ENCODE measurements at regions not wholly inside any gene's neighbourhood (a gene's known extent, or its start where the extent isn't known, plus 50 kb on each side); places are given as distances from the start of the nearest gene placed in this dataset.

DNA sequence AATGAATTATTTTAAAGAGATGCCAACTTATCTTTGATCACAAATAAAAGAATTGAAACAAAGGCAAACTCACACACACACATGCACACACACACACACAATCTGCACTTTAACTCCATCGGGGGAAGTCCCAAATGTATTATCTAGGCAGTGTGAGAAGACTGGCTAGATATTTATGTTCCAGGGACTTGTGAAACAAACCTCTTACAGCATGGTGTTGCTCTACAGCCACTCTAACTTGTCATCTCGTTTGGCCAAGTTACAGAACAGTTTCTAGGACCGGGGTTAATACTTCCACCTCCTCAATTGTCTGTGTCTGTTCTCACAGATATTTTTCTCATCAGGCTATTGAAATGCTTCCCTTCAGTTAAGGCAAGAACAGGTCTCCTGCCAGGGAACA is 855.0 kb downstream of the EPHA7 start:
- H3K27me3 ChIP-seq: no peaks in the 10 kb centered on the region
- H3K27ac ChIP-seq: no peak overlapping the region
- intact Hi-C loops (cut with DNase I): no loop called here
- H3K9me3 ChIP-seq: no peaks in the 10 kb centered on the region
- H3K36me3 ChIP-seq: no peaks in the 10 kb centered on the region
- H3K4me3 ChIP-seq: no peak overlapping the region
- no peaks in the 10 kb centered on the region for H3K4me1 ChIP-seq
- DNase-seq (ENCODE audit: low spot score in 2 of 2): no peak
- TF ChIP-seq, protein P1, sequence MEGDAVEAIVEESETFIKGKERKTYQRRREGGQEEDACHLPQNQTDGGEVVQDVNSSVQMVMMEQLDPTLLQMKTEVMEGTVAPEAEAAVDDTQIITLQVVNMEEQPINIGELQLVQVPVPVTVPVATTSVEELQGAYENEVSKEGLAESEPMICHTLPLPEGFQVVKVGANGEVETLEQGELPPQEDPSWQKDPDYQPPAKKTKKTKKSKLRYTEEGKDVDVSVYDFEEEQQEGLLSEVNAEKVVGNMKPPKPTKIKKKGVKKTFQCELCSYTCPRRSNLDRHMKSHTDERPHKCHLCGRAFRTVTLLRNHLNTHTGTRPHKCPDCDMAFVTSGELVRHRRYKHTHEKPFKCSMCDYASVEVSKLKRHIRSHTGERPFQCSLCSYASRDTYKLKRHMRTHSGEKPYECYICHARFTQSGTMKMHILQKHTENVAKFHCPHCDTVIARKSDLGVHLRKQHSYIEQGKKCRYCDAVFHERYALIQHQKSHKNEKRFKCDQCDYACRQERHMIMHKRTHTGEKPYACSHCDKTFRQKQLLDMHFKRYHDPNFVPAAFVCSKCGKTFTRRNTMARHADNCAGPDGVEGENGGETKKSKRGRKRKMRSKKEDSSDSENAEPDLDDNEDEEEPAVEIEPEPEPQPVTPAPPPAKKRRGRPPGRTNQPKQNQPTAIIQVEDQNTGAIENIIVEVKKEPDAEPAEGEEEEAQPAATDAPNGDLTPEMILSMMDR (IDR thresholded peaks at IDR 0.05): no peak

DNA sequence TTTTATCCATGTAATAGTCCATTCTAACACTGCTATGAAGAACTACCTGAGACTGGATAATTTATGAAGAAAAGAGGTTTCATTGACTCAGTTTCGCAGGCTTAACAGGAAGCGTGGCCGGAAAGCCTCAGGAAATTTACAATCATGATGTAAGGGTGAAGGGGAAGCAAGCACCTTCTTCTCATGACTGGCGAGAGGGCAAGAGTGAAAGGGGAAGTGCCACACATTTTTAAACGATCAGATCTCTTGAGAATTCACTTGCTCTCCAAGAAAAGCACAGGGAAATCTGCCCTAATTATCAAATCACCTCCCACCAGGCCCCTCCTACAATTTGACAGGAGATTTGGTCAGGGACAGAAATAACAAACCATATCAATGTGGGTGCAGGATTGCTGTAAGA is 859.7 kb downstream of the EPHA7 start:
- intact Hi-C loops (cut with DNase I): no loop called here
- Histone ChIP-seq H3K27ac (no peak overlapping the region), H3K4me1 (no peaks in the 10 kb centered on the region), H3K36me3 (no peaks in the 10 kb centered on the region), H3K9me3 (no peaks in the 10 kb centered on the region), H3K27me3 (no peaks in the 10 kb centered on the region), H3K4me3 (no peak overlapping the region)
- TF ChIP-seq, protein P1 (IDR thresholded peaks at IDR 0.05): no peak
- DNase-seq (ENCODE audit: low spot score in 2 of 2): no peak

DNA sequence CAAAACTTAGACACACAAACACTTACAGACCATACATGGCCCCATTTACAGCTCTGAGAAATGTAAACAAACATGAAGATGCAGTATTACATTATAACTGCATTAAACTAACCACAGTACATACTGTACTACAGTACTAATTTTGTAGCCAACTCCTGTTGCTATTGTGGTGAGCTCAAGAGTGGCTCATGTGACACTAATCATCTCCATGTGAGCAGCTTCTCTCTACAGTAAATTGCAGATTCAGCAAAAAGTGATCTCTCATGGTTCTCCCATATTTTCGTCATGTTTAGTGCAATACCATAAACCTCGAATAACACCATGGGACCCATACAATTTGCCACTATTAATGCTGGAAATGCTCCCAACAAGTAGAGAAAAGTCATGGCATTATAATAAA is 860.4 kb downstream of the EPHA7 start:
- Histone ChIP-seq H3K27ac (no peak overlapping the region), H3K9me3 (no peaks in the 10 kb centered on the region), H3K4me3 (no peak overlapping the region), H3K27me3 (no peaks in the 10 kb centered on the region), H3K36me3 (no peaks in the 10 kb centered on the region), H3K4me1 (no peaks in the 10 kb centered on the region)
- intact Hi-C loops (cut with DNase I): no loop called here
- DNase-seq (ENCODE audit: low spot score in 2 of 2): no peak
- TF ChIP-seq, protein P1 (IDR thresholded peaks at IDR 0.05): no peak

DNA sequence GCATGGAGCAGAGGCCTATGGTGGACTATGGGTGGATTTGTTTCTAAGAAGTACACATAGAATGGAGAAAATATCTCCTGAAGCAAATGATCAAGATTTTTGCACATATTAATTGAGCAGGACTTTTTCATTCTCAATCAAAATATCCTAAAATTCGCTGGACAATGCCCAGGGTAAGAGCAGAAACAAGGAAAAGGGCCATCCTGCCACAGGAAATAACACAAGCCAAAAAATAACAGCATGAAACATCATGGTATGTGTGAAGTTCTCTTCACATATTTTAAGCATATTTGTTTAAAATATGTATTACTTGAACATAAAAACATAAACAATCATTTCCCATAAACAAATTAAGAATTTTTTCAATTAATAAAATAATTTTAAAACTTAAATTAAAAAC is 868.9 kb downstream of the EPHA7 start:
- intact Hi-C loops (cut with DNase I): no loop called here
- H3K27ac ChIP-seq: no peak overlapping the region
- no peaks in the 10 kb centered on the region for H3K9me3 ChIP-seq
- H3K4me1 ChIP-seq: no peaks in the 10 kb centered on the region
- no peaks in the 10 kb centered on the region for H3K36me3 ChIP-seq
- DNase-seq (ENCODE audit: low spot score in 2 of 2): no peak
- H3K27me3 ChIP-seq: no peaks in the 10 kb centered on the region
- TF ChIP-seq, protein P1 (IDR thresholded peaks at IDR 0.05): no peak
- no peak overlapping the region for H3K4me3 ChIP-seq

DNA sequence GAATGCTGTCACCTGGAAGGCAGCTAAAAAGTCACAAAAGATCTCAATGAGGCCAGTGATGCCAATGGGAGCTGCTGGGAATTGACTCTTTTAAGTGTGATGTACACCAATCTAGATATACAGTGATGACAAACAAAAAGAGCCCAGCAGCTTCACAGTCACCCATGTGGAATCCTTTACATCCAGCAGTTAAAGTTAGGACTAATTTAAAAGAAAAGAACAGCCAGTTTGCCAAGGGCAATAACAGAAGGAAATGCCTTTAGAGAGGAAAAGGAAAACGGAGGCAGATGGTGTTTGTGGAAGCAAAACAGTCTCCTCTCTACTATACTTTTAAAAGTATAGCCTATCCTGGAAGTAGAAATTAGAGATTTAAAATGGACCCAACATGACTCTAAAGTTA is 873.5 kb downstream of the EPHA7 start:
- Histone ChIP-seq H3K9me3 (no peaks in the 10 kb centered on the region), H3K36me3 (no peaks in the 10 kb centered on the region), H3K4me1 (no peaks in the 10 kb centered on the region), H3K4me3 (no peak overlapping the region), H3K27me3 (no peaks in the 10 kb centered on the region), H3K27ac (no peak overlapping the region)
- TF ChIP-seq, protein P1 (IDR thresholded peaks at IDR 0.05): no peak
- DNase-seq (ENCODE audit: low spot score in 2 of 2): no peak
- intact Hi-C loops (cut with DNase I): no loop called here

DNA sequence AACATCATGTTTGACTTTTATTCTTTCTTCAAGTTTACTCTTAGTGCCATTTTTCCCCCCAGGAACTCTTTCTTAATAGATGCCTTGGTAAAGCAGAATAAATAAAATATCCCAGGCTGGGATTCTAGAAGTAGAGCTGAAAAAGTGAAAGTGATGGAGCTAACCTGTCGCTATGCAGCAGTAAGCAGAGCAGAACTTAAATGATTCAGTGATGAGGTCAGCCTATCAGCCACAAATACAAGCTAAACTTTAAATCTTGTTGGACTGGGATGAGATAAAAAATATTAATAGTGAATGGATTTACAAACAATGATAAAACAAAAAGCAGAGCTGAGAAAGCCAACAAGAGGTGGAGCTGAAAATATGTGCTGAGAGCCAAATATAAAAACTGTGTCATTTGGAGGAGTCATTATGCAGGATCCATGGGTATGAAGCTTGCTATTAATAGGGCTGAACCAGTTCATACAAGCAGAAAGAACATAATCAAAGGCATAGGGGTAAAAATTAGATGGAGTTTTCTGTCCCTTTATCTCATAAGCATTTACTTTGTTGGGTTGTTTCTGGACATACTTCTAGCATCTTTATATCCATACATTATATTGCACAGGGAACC is 877.8 kb downstream of the EPHA7 start:
- DNase-seq (ENCODE audit: low spot score in 2 of 2): no peak
- Histone ChIP-seq H3K27ac (no peak overlapping the region), H3K27me3 (no peaks in the 10 kb centered on the region), H3K36me3 (no peaks in the 10 kb centered on the region), H3K9me3 (no peaks in the 10 kb centered on the region), H3K4me1 (no peaks in the 10 kb centered on the region), H3K4me3 (no peak overlapping the region)
- intact Hi-C loops (cut with DNase I): no loop called here
- TF ChIP-seq, protein P1 (IDR thresholded peaks at IDR 0.05): no peak
